A673 (cell line): ENCODE measurements at regions not wholly inside any gene's neighbourhood (a gene's known extent, or its start where the extent isn't known, plus 50 kb on each side); places are given as distances from the start of the nearest gene placed in this dataset.

Experiments
- BruUV-seq: library from RNA; stranded (reverse); fragments of 400-500 nt; replicated peaks from 2 replicates; lab custom pipeline; 2021; lab: Mats Ljungman, UMichigan
- CTCF ChIA-PET: fragments of 300-600 bp; sonication (Branson Sonifier 250); formaldehyde crosslinking; loops from one replicate; lab custom pipeline; 2022; ENCODE audit warnings: antibody characterized with exemption; lab: Charles Lee
- POLR2A ChIA-PET: fragments of 300-600 bp; sonication (Branson Sonifier 250); formaldehyde crosslinking; loops from one replicate; lab custom pipeline; 2022; ENCODE audit warnings: antibody characterized with exemption; ENCODE audit not compliant: low non-redundant PET; lab: Charles Lee
- DNase-seq: peaks from one replicate; pipeline ENCODE4 v3.0.0-alpha.2; 2015; ENCODE audit warnings: low spot score
- H3K27ac ChIP-seq: fragments of 200-600 bp; sonication (generic); 2 replicates; pipeline ENCODE4 v1.5.1; 2016; ENCODE audit warnings: mixed run types, low read depth, mild to moderate bottlenecking, mixed read lengths, antibody characterized with exemption, low read length; ENCODE audit not compliant: poor library complexity, severe bottlenecking
- H3K27me3 ChIP-seq: fragments of 200-600 bp; sonication (generic); replicated peaks from 2 replicates; pipeline ENCODE4 v1.6.1; 2017; ENCODE audit warnings: mixed run types, low read depth, mild to moderate bottlenecking, mixed read lengths, antibody characterized with exemption, low read length; ENCODE audit not compliant: insufficient read depth, poor library complexity
- H3K36me3 ChIP-seq: fragments of 200-600 bp; sonication (generic); 2 replicates; pipeline ENCODE4 v1.6.1; 2016; ENCODE audit warnings: mixed run types, mild to moderate bottlenecking, mixed read lengths, antibody characterized with exemption, low read length; ENCODE audit not compliant: insufficient read depth, poor library complexity, severe bottlenecking
- H3K4me1 ChIP-seq: fragments of 200-600 bp; sonication (generic); 2 replicates; pipeline ENCODE4 v1.6.1; 2017; ENCODE audit warnings: mixed run types, mild to moderate bottlenecking, mixed read lengths, antibody characterized with exemption, low read length; ENCODE audit not compliant: insufficient read depth, poor library complexity, severe bottlenecking
- H3K4me3 ChIP-seq: fragments of 200-600 bp; sonication (generic); 2 replicates; pipeline ENCODE4 v1.5.1; 2016; ENCODE audit warnings: low read depth, mixed run types, mild to moderate bottlenecking, mixed read lengths, low read length; ENCODE audit not compliant: poor library complexity, severe bottlenecking
- H3K9me3 ChIP-seq: fragments of 200-600 bp; sonication (generic); 2 replicates; pipeline ENCODE4 v1.6.1; 2016; ENCODE audit warnings: mixed run types, low read depth, mild to moderate bottlenecking, mixed read lengths, antibody characterized with exemption, low read length; ENCODE audit not compliant: poor library complexity, severe bottlenecking
- CTCF ChIP-seq: fragments of 300-800, 200-600 bp; sonication (generic); conservative IDR thresholded peaks from 2 replicates; pipeline ENCODE4 v1.5.1; 2017; ENCODE audit warnings: low read depth, mild to moderate bottlenecking, antibody characterized with exemption, low read length, moderate library complexity, mixed read lengths
- EZH2 ChIP-seq: fragments of 200-600 bp; sonication (generic); IDR thresholded peaks from 2 replicates; pipeline ENCODE4 v1.6.1; 2017; ENCODE audit warnings: borderline replicate concordance, low read depth, mild to moderate bottlenecking, mixed read lengths, antibody characterized with exemption, low read length; ENCODE audit not compliant: poor library complexity, severe bottlenecking
- intact Hi-C: fragments of 100-400 bp; cut with micrococcal nuclease; formaldehyde crosslinking; loops from one replicate; pipeline ENCODE4 v1.10.0; 2022; ENCODE audit not compliant: unreplicated experiment

GRCh38 chr5:68033961-68034571, 181.5 kb upstream of the PIK3R1 start:
- intact Hi-C loops: no loop called here
- Histone ChIP-seq H3K4me3 (no peak overlapping the region), H3K27me3 (no peaks in the 10 kb centered on the region), H3K27ac (no peak overlapping the region), H3K36me3 (no peaks in the 10 kb centered on the region), H3K4me1 (peaks cover 9% of the 10 kb centered on the region), H3K9me3 (no peaks in the 10 kb centered on the region)
- ChIA-PET CTCF (no interaction called here), POLR2A (no interaction called here)
- TF ChIP-seq EZH2 (no peak), CTCF (no peak)
- DNase-seq: peak; percentile 27
- no TSS peak for BruUV-seq

GRCh38 chr5:68033029-68033428, 182.5 kb upstream of the PIK3R1 start:
- no peak for TF ChIP-seq EZH2
- no peak for TF ChIP-seq CTCF
- Histone ChIP-seq H3K27me3 (no peaks in the 10 kb centered on the region), H3K4me1 (peaks cover 9% of the 10 kb centered on the region), H3K9me3 (no peaks in the 10 kb centered on the region), H3K27ac (no peak overlapping the region), H3K4me3 (no peak overlapping the region), H3K36me3 (no peaks in the 10 kb centered on the region)
- POLR2A ChIA-PET: no interaction called here
- intact Hi-C loops: no loop called here
- DNase-seq: peak; percentile 31
- CTCF ChIA-PET: no interaction called here
- no TSS peak for BruUV-seq

- BruUV-seq: no TSS peak
- no peaks in the 10 kb centered on the region for H3K36me3 ChIP-seq
- no peaks in the 10 kb centered on the region for H3K9me3 ChIP-seq
- ChIA-PET POLR2A (interaction anchor here (0.6 kb wide), 1 partner anchor 37 kb away, joined by 3 read pairs; no protein-coding TSS in a partner anchor), CTCF (no interaction called here)
- H3K27ac ChIP-seq: no peak overlapping the region
- TF ChIP-seq CTCF (no peak), EZH2 (no peak)
- no peak for DNase-seq
- no peaks in the 10 kb centered on the region for H3K27me3 ChIP-seq
- intact Hi-C loops: no loop called here
- no peak overlapping the region for H3K4me3 ChIP-seq
- H3K4me1 ChIP-seq: peaks cover 12% of the 10 kb centered on the region
Observed at GRCh38 chr5:68032216-68032762, 183.3 kb upstream of the PIK3R1 start.
